Vagina (tissue), 2 donors: ENCODE measurements at regions not wholly inside any gene's neighbourhood (a gene's known extent, or its start where the extent isn't known, plus 50 kb on each side); places are given as distances from the start of the nearest gene placed in this dataset.

Experiments
- CTCF ChIP-seq, 3 experiments: fragments of 450-650 bp in 2 of 3; fragments of 200-600 bp in 1 of 3; sonication (generic) in 1 of 3; IDR thresholded peaks; one replicate each; pipeline ENCODE4 v1.5.1; 2017 to 2019; ENCODE audit warnings: antibody characterized with exemption in 3 of 3, mild to moderate bottlenecking in 2 of 3, moderate library complexity in 2 of 3
- POLR2A ChIP-seq, 2 donors: fragments of 450-650 bp; IDR thresholded peaks; one replicate each; pipeline ENCODE4 v1.6.1; 2017; ENCODE audit warnings: antibody characterized with exemption in 2 of 2, mild to moderate bottlenecking in 2 of 2, moderate library complexity in 2 of 2

GRCh38 chr3:1766384-1766783 lies 332.3 kb upstream of the CNTN4 start:
- TF ChIP-seq CTCF (IDR thresholded peaks at IDR 0.05) (no peak), POLR2A (IDR thresholded peaks at IDR 0.05) (no peak)
